ENCODE measurements at regions not wholly inside any gene's neighbourhood (a gene's known extent, or its start where the extent isn't known, plus 50 kb on each side); places are given as distances from the start of the nearest gene placed in this dataset.
"Not testable (repeated sequence)": the region's sequence is repeated elsewhere in the genome, so short reads cannot be mapped to it uniquely, and the experiment has no call there.

DNA sequence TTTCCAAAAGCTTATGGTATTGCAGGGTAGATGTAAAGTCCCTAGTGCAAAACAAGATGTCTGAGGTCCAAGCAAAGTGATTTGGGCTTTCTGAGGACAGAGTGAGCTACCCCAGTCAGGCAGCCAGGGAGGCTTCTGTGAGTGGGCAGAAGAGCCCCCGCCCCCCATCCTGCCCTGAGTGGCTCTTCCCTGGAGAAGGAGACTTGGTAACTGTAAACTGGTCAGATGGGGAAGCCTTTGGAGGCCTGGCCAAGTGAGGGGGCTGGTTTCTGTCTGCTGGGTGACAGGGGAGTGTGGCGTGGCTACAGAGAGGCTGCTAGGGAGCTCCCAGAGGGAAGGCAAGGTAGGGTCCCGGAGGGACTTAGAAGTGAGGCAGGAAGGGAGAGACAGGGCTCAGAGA lies 181.3 kb upstream of the HAAO start:
- Histone ChIP-seq H3K79me2 (ENCODE audit: insufficient read depth, low read depth, low read length) (no peaks in the 10 kb centered on the region), H3K4me2 (ENCODE audit: low read length) (no peak overlapping the region), H3K4me1 (ENCODE audit: insufficient read depth, low read length, poor library complexity, severe bottlenecking) (peaks cover 9% of the 10 kb centered on the region), H2AFZ (ENCODE audit: low read length) (no peak overlapping the region), H3K4me3 (ENCODE audit: low read depth, low read length, poor library complexity, severe bottlenecking) (no peak overlapping the region), H4K20me1 (ENCODE audit: insufficient read depth, low read length) (no peaks in the 10 kb centered on the region), H3K9me3 (ENCODE audit: low read length) (no peaks in the 10 kb centered on the region), H3K36me3 (ENCODE audit: insufficient read depth, low read length) (no peaks in the 10 kb centered on the region), H3K27ac (ENCODE audit: low read depth, low read length, poor library complexity, severe bottlenecking) (no peak overlapping the region), H3K9me2 (ENCODE audit: insufficient read depth, low read length) (no peaks in the 10 kb centered on the region)
- BruUV-seq (replicated peaks) = no TSS peak
- intact Hi-C loops (cut with micrococcal nuclease; ENCODE audit: unreplicated experiment) = loop anchor here (2.0 kb wide), 1 partner anchor 255 kb away; no protein-coding TSS in a partner anchor
- no peak for DNase-seq (ENCODE audit: low spot score)
- TF ChIP-seq CTCF (conservative IDR thresholded peaks at IDR 0.05; ENCODE audit: low read length) (no peak), EZH2phosphoT487 (IDR thresholded peaks at IDR 0.05; ENCODE audit: borderline replicate concordance, low read depth, low read length) (no peak)
- ChIA-PET CTCF (ENCODE audit: unreplicated experiment) (no interaction called here), POLR2A (interaction anchor here (0.7 kb wide), 1 partner anchor 25 kb away, joined by 3 read pairs; no protein-coding TSS in a partner anchor)

- H4K20me1 ChIP-seq (ENCODE audit: insufficient read depth, low read length); H3K79me2 ChIP-seq (ENCODE audit: insufficient read depth, low read depth, low read length); H3K4me3 ChIP-seq (ENCODE audit: low read depth, low read length, poor library complexity, severe bottlenecking); BruUV-seq (replicated peaks); DNase-seq (ENCODE audit: low spot score); H3K4me2 ChIP-seq (ENCODE audit: low read length); H3K9me2 ChIP-seq (ENCODE audit: insufficient read depth, low read length); H3K27ac ChIP-seq (ENCODE audit: low read depth, low read length, poor library complexity, severe bottlenecking); intact Hi-C loops (cut with micrococcal nuclease; ENCODE audit: unreplicated experiment); H2AFZ ChIP-seq (ENCODE audit: low read length); POLR2A ChIA-PET; H3K36me3 ChIP-seq (ENCODE audit: insufficient read depth, low read length); H3K4me1 ChIP-seq (ENCODE audit: insufficient read depth, low read length, poor library complexity, severe bottlenecking); H3K9me3 ChIP-seq (ENCODE audit: low read length); CTCF ChIA-PET (ENCODE audit: unreplicated experiment): not testable (repeated sequence)
Observed at GRCh38 chr2:42972933-42973516, 180.6 kb upstream of the HAAO start.

DNA sequence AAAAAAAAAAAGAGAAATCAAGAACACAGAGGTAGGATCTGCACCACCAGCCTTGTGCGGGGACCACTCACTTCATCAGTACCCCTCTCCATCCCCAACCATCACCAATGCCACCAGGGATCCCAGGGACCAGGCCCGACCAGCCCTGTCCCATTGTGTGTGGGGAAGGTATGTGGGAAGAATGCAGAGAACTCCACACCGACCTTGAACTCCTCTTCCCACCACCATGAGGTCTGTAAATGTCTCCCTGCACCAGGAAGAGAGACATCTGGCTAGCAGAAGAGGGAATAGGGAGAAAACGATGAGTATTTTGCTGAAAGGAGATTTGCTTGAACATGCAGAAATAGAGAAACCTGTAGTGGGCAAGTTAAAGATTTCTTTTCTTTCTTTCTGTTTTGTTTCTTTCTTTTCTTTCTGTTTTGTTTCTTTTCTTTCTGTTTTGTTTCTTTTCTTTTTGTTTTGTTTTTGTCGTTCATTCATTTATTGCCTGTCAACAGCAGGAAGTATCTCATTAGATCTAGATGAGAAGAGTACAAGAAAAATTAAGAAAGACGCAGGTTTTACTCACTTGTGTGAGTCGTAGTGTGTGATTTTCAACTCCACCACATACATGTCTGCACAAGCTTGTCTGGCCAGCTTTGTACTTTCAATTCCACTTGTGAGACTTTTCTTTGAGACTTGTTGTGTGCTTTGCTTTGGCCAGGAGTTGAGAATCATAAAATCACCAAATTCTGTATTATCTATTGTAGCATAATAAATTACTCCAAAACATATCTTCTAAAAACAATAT lies 179.8 kb upstream of the HAAO start:
- Histone ChIP-seq H3K9me3 (ENCODE audit: low read length) (no peaks in the 10 kb centered on the region), H4K20me1 (ENCODE audit: insufficient read depth, low read length) (no peaks in the 10 kb centered on the region), H2AFZ (ENCODE audit: low read length) (peak overlapping the region; percentile 28; the same call in 1 of the 2 replicates), H3K4me2 (ENCODE audit: low read length) (no peak overlapping the region), H3K27ac (ENCODE audit: low read depth, low read length, poor library complexity, severe bottlenecking) (no peak overlapping the region), H3K4me3 (ENCODE audit: low read depth, low read length, poor library complexity, severe bottlenecking) (no peak overlapping the region), H3K79me2 (ENCODE audit: insufficient read depth, low read depth, low read length) (no peaks in the 10 kb centered on the region), H3K4me1 (ENCODE audit: insufficient read depth, low read length, poor library complexity, severe bottlenecking) (peaks cover 9% of the 10 kb centered on the region), H3K36me3 (ENCODE audit: insufficient read depth, low read length) (no peaks in the 10 kb centered on the region), H3K9me2 (ENCODE audit: insufficient read depth, low read length) (no peaks in the 10 kb centered on the region)
- intact Hi-C loops (cut with micrococcal nuclease; ENCODE audit: unreplicated experiment) = no loop called here
- BruUV-seq (replicated peaks) = no TSS peak
- POLR2A ChIA-PET = no interaction called here
- DNase-seq (ENCODE audit: low spot score) = no peak
- CTCF ChIA-PET (ENCODE audit: unreplicated experiment) = no interaction called here
- TF ChIP-seq EZH2phosphoT487 (IDR thresholded peaks at IDR 0.05; ENCODE audit: borderline replicate concordance, low read depth, low read length) (no peak), CTCF (conservative IDR thresholded peaks at IDR 0.05; ENCODE audit: low read length) (no peak)

Data from OCI-LY7 (cell line).